GM12865 (cell line): ENCODE measurements at regions not wholly inside any gene's neighbourhood (a gene's known extent, or its start where the extent isn't known, plus 50 kb on each side); places are given as distances from the start of the nearest gene placed in this dataset.

Experiments used
- DNase-seq: peaks from one replicate; pipeline ENCODE4 v3.0.0; 2010; ENCODE audit warnings: low read depth
- H3K4me3 ChIP-seq: 2 replicates; pipeline ENCODE4 v1.5.1; 2011; ENCODE audit warnings: mild to moderate bottlenecking, low read depth, low read length, control low read depth
- CTCF ChIP-seq: IDR thresholded peaks from 2 replicates; pipeline ENCODE4 v1.5.1; 2011; ENCODE audit warnings: low read length, control low read depth, low read depth, inconsistent platforms; ENCODE audit not compliant: insufficient read depth; ENCODE audit errors: missing control alignments

- DNase-seq = no peak
- H3K4me3 ChIP-seq = no peak overlapping the region
- no peak for TF ChIP-seq CTCF
Measured at GRCh38 chr18:38250971-38251370, 685.4 kb upstream of the CELF4 start.

- no peak overlapping the region for H3K4me3 ChIP-seq
- no peak for DNase-seq
- TF ChIP-seq CTCF = no peak
Measured at GRCh38 chr18:38244480-38244879, 678.9 kb upstream of the CELF4 start.

- no peak for TF ChIP-seq CTCF
- H3K4me3 ChIP-seq = no peak overlapping the region
- no peak for DNase-seq
Measured at GRCh38 chr18:38243291-38243690, 677.7 kb upstream of the CELF4 start.

- DNase-seq = no peak
- no peak for TF ChIP-seq CTCF
- no peak overlapping the region for H3K4me3 ChIP-seq
Measured at GRCh38 chr18:38241736-38242135, 676.1 kb upstream of the CELF4 start.

GRCh38 chr18:38241216-38241615, 675.6 kb upstream of the CELF4 start:
- DNase-seq = no peak
- TF ChIP-seq CTCF = no peak
- H3K4me3 ChIP-seq = no peak overlapping the region

GRCh38 chr18:38239606-38240005, 674.0 kb upstream of the CELF4 start:
- TF ChIP-seq CTCF = no peak
- DNase-seq = no peak
- H3K4me3 ChIP-seq = no peak overlapping the region

GRCh38 chr18:38237796-38238195, 672.2 kb upstream of the CELF4 start:
- H3K4me3 ChIP-seq = no peak overlapping the region
- no peak for DNase-seq
- TF ChIP-seq CTCF = no peak
